Middle frontal gyrus (tissue), 1 donor: ENCODE measurements at regions not wholly inside any gene's neighbourhood (a gene's known extent, or its start where the extent isn't known, plus 50 kb on each side); places are given as distances from the start of the nearest gene placed in this dataset.

Source experiments
- DNase-seq: peaks from one replicate; pipeline ENCODE4 v3.0.0-alpha.2; 2015; ENCODE audit warnings: low spot score; ENCODE audit errors: extremely low spot score

- DNase-seq, result no peak
Measured at GRCh38 chr4:163866728-163867315, 372.3 kb downstream of the TMA16 start.

- no peak for DNase-seq
Measured at GRCh38 chr4:163868445-163868844, 374.0 kb downstream of the TMA16 start.

- DNase-seq, result no peak
Measured at GRCh38 chr4:163871078-163871477, 376.6 kb downstream of the TMA16 start.

GRCh38 chr4:163875327-163875726, 380.8 kb downstream of the TMA16 start:
- no peak for DNase-seq

- DNase-seq, result no peak
Measured at GRCh38 chr4:163878336-163879121, 384.0 kb downstream of the TMA16 start.

GRCh38 chr4:163892417-163892816, 397.9 kb downstream of the TMA16 start:
- no peak for DNase-seq

- DNase-seq, result no peak
Measured at GRCh38 chr4:163895378-163896005, 401.0 kb downstream of the TMA16 start.

- DNase-seq, result no peak
Measured at GRCh38 chr4:163901319-163901718, 406.8 kb downstream of the TMA16 start.

- DNase-seq, result no peak
Measured at GRCh38 chr4:163902417-163902816, 407.9 kb downstream of the TMA16 start.

- no peak for DNase-seq
Measured at GRCh38 chr4:163911891-163912290, 417.4 kb downstream of the TMA16 start.

GRCh38 chr4:163913571-163913970, 419.1 kb downstream of the TMA16 start:
- DNase-seq, result no peak

GRCh38 chr4:163915896-163916295, 421.4 kb downstream of the TMA16 start:
- no peak for DNase-seq

GRCh38 chr4:163920426-163920825, 425.9 kb downstream of the TMA16 start:
- DNase-seq, result no peak

GRCh38 chr4:163922302-163922701, 427.8 kb downstream of the TMA16 start:
- no peak for DNase-seq

GRCh38 chr4:163923092-163923491, 428.6 kb downstream of the TMA16 start:
- no peak for DNase-seq

GRCh38 chr4:163930086-163930485, 435.6 kb downstream of the TMA16 start:
- DNase-seq, result no peak

- DNase-seq, result no peak
Measured at GRCh38 chr4:163932504-163932903, 438.0 kb downstream of the TMA16 start.

- DNase-seq, result no peak
Measured at GRCh38 chr4:163939597-163939996, 445.1 kb downstream of the TMA16 start.

GRCh38 chr4:163941221-163941905, 446.9 kb downstream of the TMA16 start:
- no peak for DNase-seq

- DNase-seq, result no peak
Measured at GRCh38 chr4:163948920-163949455, 454.5 kb downstream of the TMA16 start.

GRCh38 chr4:163949976-163950601, 455.6 kb downstream of the TMA16 start:
- DNase-seq, result no peak
